ENCODE measurements at regions not wholly inside any gene's neighbourhood (a gene's known extent, or its start where the extent isn't known, plus 50 kb on each side); places are given as distances from the start of the nearest gene placed in this dataset.
"Not testable (repeated sequence)": the region's sequence is repeated elsewhere in the genome, so short reads cannot be mapped to it uniquely, and the experiment has no call there.

DNA sequence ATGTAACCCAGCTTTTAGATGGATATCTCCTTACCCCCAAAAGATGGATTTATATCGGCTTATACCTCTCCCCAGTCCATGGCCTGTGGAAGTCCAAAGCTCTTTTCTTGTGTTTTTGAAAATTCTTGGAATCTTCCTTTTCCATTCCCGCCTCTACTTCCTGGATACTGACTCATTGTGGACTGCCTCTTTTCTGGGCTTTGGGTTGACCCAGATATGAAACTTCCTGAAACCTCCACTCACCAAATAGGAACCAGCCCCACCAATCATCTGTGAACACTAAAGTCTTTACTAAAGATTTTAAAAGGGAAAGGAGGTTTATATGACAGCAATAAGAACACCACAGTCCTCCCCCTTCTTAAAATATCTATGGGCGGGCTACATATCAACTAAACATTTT, 163.4 kb upstream of the SYN3 start:
- DNase-seq: no peak

DNA sequence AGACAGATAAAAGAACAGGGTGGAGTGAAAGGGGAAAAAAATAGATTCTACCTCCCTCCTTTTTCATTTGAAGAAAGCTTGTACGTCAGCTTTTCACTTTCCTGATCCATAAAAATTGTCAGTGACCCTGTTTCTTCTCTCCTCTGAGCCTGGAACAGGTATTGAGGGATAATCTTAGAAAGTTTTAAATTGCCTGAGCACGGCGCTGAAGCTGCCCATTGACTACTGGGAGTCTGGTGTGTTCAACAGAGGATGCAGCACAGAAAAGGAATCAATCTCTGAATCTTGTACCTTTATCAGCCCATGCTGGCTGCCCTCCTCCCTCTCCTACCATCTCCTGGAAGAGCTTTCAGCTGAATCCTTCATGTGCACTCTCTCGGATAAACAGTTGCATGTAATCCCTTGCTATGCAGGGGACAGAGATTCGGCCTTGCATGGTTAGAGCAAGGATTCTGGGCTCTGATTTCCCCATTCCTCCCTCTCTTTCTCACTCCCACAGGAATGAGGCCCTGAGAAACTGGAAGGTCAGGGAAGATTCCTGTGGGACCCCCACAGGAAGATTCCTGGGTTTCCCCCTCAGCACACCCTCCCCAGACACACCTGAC, 162.4 kb upstream of the SYN3 start:
- no peak for DNase-seq

DNA sequence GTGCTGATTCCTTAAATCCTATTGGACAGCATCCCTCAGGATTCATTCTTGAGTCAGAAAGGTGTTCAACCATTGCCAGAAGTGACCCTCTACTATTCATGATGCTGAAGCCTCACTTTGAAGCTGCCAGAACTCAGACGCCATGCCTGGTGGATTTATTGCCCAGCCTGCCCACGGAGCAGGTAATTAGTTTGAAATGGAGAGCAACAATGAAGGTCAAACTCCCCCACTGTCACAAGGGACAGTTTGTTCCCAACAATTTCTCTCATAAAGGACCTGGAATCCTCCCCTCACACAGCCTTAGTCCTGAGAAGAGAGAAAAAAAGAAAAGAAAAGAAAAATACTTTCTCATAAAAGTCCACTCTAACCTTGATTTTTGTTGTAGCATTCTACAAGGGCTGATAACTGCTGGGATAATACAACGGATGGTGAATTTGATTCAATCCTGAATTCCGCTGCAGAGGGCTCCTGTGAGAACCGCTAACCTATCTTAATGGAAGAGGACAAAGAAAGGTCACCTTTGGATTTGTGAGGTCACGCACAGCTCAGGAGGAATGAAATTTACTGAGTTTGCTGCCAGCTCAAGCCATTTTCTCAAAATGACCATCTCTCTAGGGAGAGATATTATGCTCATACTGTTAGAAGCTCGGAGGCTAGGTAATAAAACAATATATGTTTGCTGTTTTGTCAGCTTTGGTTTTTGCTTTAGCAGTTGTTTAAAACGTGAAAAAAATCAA, 161.6 kb upstream of the SYN3 start:
- DNase-seq: no peak

GRCh38 chr22:33213383-33214075, 155.3 kb upstream of the SYN3 start:
- no peak for DNase-seq

DNA sequence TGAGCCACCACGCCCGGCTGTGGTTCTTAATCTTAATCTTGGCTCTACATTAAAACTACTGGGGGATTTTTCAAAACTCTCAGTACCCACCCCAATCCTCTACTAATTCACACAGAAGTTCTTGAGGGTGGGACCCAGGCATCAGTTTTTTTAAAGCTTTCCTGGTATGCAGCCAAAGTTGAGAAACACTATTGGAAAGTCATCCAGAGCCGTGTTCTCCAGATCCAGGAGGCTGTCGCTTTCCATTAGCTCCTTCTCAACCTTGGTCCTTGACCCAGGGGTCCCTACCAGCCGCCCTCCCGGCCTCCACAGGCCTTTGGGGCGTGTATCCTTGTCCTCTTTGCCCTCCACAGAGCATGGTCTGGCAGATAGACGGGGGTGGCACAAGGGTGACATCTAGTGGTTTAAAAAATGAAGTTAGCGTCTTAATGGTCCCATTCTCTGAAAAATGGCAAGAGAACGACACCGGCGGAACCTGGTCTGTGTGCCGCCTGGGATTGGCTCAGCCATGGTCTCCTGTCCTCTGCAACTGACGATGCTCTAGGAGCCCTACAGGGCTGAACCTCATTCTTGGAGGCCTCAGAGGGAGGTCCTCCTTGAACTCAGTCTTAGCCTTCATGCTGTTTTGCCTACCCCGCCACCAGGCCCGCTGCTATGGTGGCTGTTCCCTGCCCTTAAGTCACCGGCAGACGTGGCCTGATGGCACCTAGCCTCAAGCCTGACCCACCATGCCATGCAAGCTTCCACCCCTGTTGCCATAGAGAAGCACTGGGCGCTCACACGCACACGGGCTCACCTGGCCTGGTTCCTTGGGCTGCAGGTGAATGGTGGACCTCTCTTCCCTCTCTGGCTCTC, 152.0 kb upstream of the SYN3 start:
- DNase-seq: peak; percentile 6 to 37

GRCh38 chr22:33204408-33204807, 146.2 kb upstream of the SYN3 start:
- no peak for DNase-seq

GRCh38 chr22:33202455-33202854, 144.3 kb upstream of the SYN3 start:
- DNase-seq: no peak

GRCh38 chr22:33194529-33195077, 136.4 kb upstream of the SYN3 start:
- no peak for DNase-seq

- DNase-seq: no peak
These were observed 134.0 kb upstream of the SYN3 start for GRCh38 chr22:33192156-33192555.

GRCh38 chr22:33188326-33188725, 130.1 kb upstream of the SYN3 start:
- no peak for DNase-seq

DNA sequence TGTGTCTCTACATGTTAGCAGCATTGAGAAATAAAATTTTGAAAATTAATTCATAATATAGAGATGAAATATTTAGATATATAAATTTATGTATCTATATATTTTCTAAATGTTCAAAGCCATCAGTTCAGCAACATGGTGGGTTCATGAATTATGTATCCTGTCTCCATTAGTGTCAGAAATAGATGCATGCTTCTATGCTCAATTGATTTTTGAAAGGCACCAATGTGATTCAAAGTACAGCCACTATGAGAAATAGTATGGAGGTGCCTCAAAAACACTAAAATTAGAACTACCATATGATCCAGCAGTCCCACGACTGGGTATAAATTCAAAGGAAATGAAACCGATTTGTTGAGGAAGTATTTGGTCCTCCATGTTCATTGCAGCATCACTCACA, 128.6 kb upstream of the SYN3 start:
- no peak for DNase-seq

- no peak for DNase-seq
These were observed 122.2 kb upstream of the SYN3 start for GRCh38 chr22:33180356-33180755.

GRCh38 chr22:33167998-33168790, 110.0 kb upstream of the SYN3 start:
- DNase-seq: no peak

GRCh38 chr22:33166206-33166605, 108.0 kb upstream of the SYN3 start:
- no peak for DNase-seq

- DNase-seq: no peak
These were observed 105.6 kb upstream of the SYN3 start for GRCh38 chr22:33163815-33164214.

GRCh38 chr22:33162196-33162595, 104.0 kb upstream of the SYN3 start:
- no peak for DNase-seq

GRCh38 chr22:33160525-33160924, 102.3 kb upstream of the SYN3 start:
- DNase-seq: no peak

GRCh38 chr22:33154967-33155366, 96.8 kb upstream of the SYN3 start:
- DNase-seq: not testable (repeated sequence)

GRCh38 chr22:33149611-33150010, 91.4 kb upstream of the SYN3 start:
- DNase-seq: no peak

GRCh38 chr22:33144721-33145120, 86.5 kb upstream of the SYN3 start:
- no peak for DNase-seq

DNA sequence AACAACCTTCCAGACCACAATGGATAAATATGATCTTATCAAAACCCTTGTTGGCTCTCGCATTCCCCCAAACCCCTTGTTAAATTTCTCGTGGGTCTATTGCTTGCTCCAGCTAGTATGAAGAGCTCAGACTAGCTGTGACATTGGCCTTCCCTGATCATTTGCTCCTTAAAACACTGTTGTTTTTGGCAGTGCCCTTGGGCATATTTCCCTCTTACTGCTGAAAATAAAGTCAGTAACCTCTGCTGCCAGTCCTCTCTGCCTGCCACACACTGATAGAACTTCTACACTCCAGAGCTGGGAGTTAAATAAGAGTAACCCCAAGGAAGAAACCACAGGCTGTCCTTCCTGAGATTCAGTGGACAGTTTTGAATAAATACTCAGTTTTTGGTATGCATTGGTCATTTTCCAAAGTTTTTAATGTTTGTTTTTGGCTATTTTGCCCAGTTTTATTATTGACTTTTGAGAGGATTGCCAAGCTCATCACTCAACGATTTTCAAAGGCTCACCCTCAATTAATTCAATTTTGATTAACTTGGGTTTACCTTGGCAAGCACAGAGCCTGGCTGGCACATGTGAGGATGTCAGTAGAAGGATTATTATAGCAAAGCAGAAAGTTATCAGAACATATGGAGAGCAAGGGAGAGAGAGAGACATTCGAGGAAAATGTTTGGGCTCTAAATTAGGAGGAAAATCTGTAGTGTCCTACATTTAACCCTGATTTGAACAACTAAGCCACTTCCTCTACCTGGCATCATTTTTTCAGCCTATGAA, 84.3 kb upstream of the SYN3 start:
- no peak for DNase-seq
